H1 (cell line): ENCODE measurements at regions not wholly inside any gene's neighbourhood (a gene's known extent, or its start where the extent isn't known, plus 50 kb on each side); places are given as distances from the start of the nearest gene placed in this dataset.

Experiments used
- CTCF ChIA-PET: fragments of 300-600 bp; sonication (Branson Sonifier 250); formaldehyde crosslinking; loops from one replicate; lab custom pipeline; 2021; ENCODE audit not compliant: partially characterized antibody; lab: Charles Lee
- POLR2A ChIA-PET: fragments of 300-600 bp; sonication (Branson Sonifier 250); formaldehyde crosslinking; loops from one replicate; lab custom pipeline; 2021; ENCODE audit warnings: inconsistent platforms; ENCODE audit not compliant: partially characterized antibody; lab: Charles Lee
- DNase-seq, 2 experiments: peaks; one replicate each; pipeline versions ENCODE4 v3.0.0 to v3.0.0-alpha.2; 2010 to 2022; ENCODE audit warnings: low spot score in 2 of 2, low read depth in 1 of 2, mixed read lengths in 1 of 2
- FAIRE-seq: peaks from 2 replicates; lab custom pipeline; 2011; peaks lifted over from hg19 to GRCh38; lab: Jason Lieb, UNC
- H2AFZ ChIP-seq: 2 replicates; pipeline ENCODE4 v1.8.1; 2012; ENCODE audit warnings: low read length, inconsistent platforms
- H2AK5ac ChIP-seq: 2 replicates; pipeline ENCODE4 v1.6.1; 2013; ENCODE audit warnings: low read depth, low read length
- H2BK120ac ChIP-seq: replicated peaks from 2 replicates; pipeline ENCODE3; 2013; ENCODE audit warnings: low read depth, low read length, inconsistent platforms
- H2BK12ac ChIP-seq: 2 replicates; pipeline ENCODE4 v1.6.1; 2013; ENCODE audit warnings: low read depth, low read length
- H2BK15ac ChIP-seq: 2 replicates; pipeline ENCODE4 v1.6.1; 2013; ENCODE audit warnings: low read length
- H2BK20ac ChIP-seq: 2 replicates; pipeline ENCODE4 v1.6.1; 2013; ENCODE audit warnings: low read length
- H2BK5ac ChIP-seq: 2 replicates; pipeline ENCODE4 v1.6.1; 2013; ENCODE audit warnings: low read depth, low read length
- H3K14ac ChIP-seq: 2 replicates; pipeline ENCODE4 v1.6.1; 2013; ENCODE audit warnings: inconsistent platforms; ENCODE audit not compliant: insufficient read length
- H3K18ac ChIP-seq: 2 replicates; pipeline ENCODE4 v1.6.1; 2013; ENCODE audit warnings: low read length; ENCODE audit errors: extremely low read depth
- H3K23ac ChIP-seq: 2 replicates; pipeline ENCODE4 v1.6.1; 2013; ENCODE audit warnings: inconsistent platforms; ENCODE audit not compliant: insufficient read length
- H3K23me2 ChIP-seq: 2 replicates; pipeline ENCODE4 v1.6.1; 2013; ENCODE audit warnings: low read depth, low read length
- H3K27ac ChIP-seq: 2 replicates; pipeline ENCODE4 v1.6.1; 2011; ENCODE audit warnings: low read depth, low read length, inconsistent platforms
- H3K27me3 ChIP-seq, 4 experiments: replicated peaks in 1 of 4; 1 replicate in 1 of 4; 2 replicates in 3 of 4; pipeline versions ENCODE4 v1.6.1 to v1.8.1; 2011 to 2013; ENCODE audit warnings: low read length in 3 of 4, mild to moderate bottlenecking in 3 of 4, inconsistent platforms in 2 of 4, mixed read lengths in 2 of 4, moderate library complexity in 1 of 4; ENCODE audit not compliant: control insufficient read depth in 3 of 4, insufficient read depth in 3 of 4; ENCODE audit errors: extremely low read depth in 1 of 4
- H3K36me3 ChIP-seq, 4 experiments: 2 replicates each; pipeline versions ENCODE4 v1.6.1 to v1.8.1; 2011 to 2013; ENCODE audit warnings: mild to moderate bottlenecking in 4 of 4, low read length in 3 of 4, moderate library complexity in 2 of 4, control low read depth in 1 of 4, inconsistent platforms in 1 of 4; ENCODE audit not compliant: insufficient read depth in 4 of 4, control insufficient read depth in 2 of 4
- H3K4ac ChIP-seq: replicated peaks from 2 replicates; pipeline ENCODE3; 2013; ENCODE audit warnings: low read length, low read depth, mixed read lengths, inconsistent platforms; ENCODE audit not compliant: insufficient read length
- H3K4me1 ChIP-seq, 4 experiments: replicated peaks in 1 of 4; 1 replicate in 1 of 4; 2 replicates in 3 of 4; pipeline versions ENCODE4 v1.6.1 to v1.8.1; 2011 to 2013; ENCODE audit warnings: low read length in 3 of 4, inconsistent platforms in 2 of 4, mixed read lengths in 1 of 4; ENCODE audit not compliant: insufficient read depth in 4 of 4, control insufficient read depth in 3 of 4
- H3K4me2 ChIP-seq, 2 experiments: 2 replicates each; pipeline versions ENCODE4 v1.6.1 to v1.8.1; 2011 to 2013; ENCODE audit warnings: low read depth in 2 of 2, low read length in 2 of 2, control low read depth in 1 of 2, inconsistent platforms in 1 of 2, mild to moderate bottlenecking in 1 of 2; ENCODE audit not compliant: insufficient read depth in 1 of 2
- H3K4me3 ChIP-seq, 4 experiments: fragments of 200-600, 300-600 bp in 1 of 4; sonication (generic), shearing (Covaris generic), sonication (Bioruptor Twin) in 1 of 4; 2 replicates each; pipeline versions ENCODE4 v1.5.1 to v1.8.1; 2011 to 2016; ENCODE audit warnings: low read length in 4 of 4, low read depth in 3 of 4, control low read depth in 2 of 4, inconsistent platforms in 2 of 4, mild to moderate bottlenecking in 2 of 4, mixed read lengths in 1 of 4, moderate library complexity in 1 of 4; ENCODE audit not compliant: insufficient read depth in 2 of 4; ENCODE audit errors: extremely low read depth in 1 of 4
- H3K56ac ChIP-seq: replicated peaks from 2 replicates; pipeline ENCODE3; 2013; ENCODE audit warnings: low read depth, mild to moderate bottlenecking, mixed read lengths, low read length, inconsistent platforms; ENCODE audit not compliant: insufficient read length
- H3K79me1 ChIP-seq: 2 replicates; pipeline ENCODE4 v1.6.1; 2013; ENCODE audit warnings: low read depth, low read length, control low read depth
- H3K79me2 ChIP-seq, 2 experiments: 2 replicates each; pipeline versions ENCODE4 v1.6.1 to v1.8.1; 2012 to 2013; ENCODE audit warnings: low read length in 2 of 2, mild to moderate bottlenecking in 2 of 2, inconsistent platforms in 1 of 2; ENCODE audit not compliant: insufficient read depth in 2 of 2, control insufficient read depth in 1 of 2
- H3K9ac ChIP-seq, 4 experiments: replicated peaks in 1 of 4; 1 replicate in 1 of 4; 2 replicates in 3 of 4; pipeline versions ENCODE4 v1.6.1 to v1.8.1; 2011 to 2013; ENCODE audit warnings: low read depth in 3 of 4, low read length in 3 of 4, control low read depth in 2 of 4, mild to moderate bottlenecking in 2 of 4, moderate library complexity in 2 of 4, inconsistent platforms in 1 of 4; ENCODE audit errors: extremely low read depth in 1 of 4
- H3K9me3 ChIP-seq, 2 experiments: 2 replicates each; pipeline versions ENCODE4 v1.6.1 to v1.8.1; 2012 to 2013; ENCODE audit warnings: mild to moderate bottlenecking in 2 of 2, moderate library complexity in 2 of 2, control low read depth in 1 of 2, inconsistent platforms in 1 of 2, low read depth in 1 of 2, low read length in 1 of 2, mixed read lengths in 1 of 2; ENCODE audit not compliant: insufficient read depth in 2 of 2
- H4K20me1 ChIP-seq, 2 experiments: replicated peaks in 1 of 2; 2 replicates each; pipeline versions ENCODE3 to v1.8.1; 2011 to 2013; ENCODE audit warnings: inconsistent platforms in 2 of 2, low read length in 2 of 2, mild to moderate bottlenecking in 1 of 2; ENCODE audit not compliant: insufficient read depth in 2 of 2, control insufficient read depth in 1 of 2
- H4K5ac ChIP-seq: 2 replicates; pipeline ENCODE4 v1.6.1; 2013; ENCODE audit warnings: low read length, low read depth, mixed read lengths, inconsistent platforms; ENCODE audit not compliant: insufficient read length
- H4K8ac ChIP-seq: 2 replicates; pipeline ENCODE4 v1.8.0; 2013; ENCODE audit warnings: mild to moderate bottlenecking, moderate library complexity, low read length, inconsistent platforms; ENCODE audit not compliant: insufficient read depth; ENCODE audit errors: extremely low read depth
- H4K91ac ChIP-seq: replicated peaks from 2 replicates; pipeline ENCODE3; 2013; ENCODE audit warnings: low read length, mixed read lengths, inconsistent platforms; ENCODE audit not compliant: insufficient read length
- BCL11A ChIP-seq, 2 experiments: IDR thresholded peaks; one replicate each; pipeline ENCODE4 v1.6.1; 2011; ENCODE audit warnings: low read depth in 2 of 2, low read length in 2 of 2, mild to moderate bottlenecking in 2 of 2
- CBX5 ChIP-seq: fragments of 300-800, 300-1000 bp; sonication (generic); IDR thresholded peaks from 2 replicates; pipeline ENCODE4 v1.7.1; 2016; ENCODE audit warnings: antibody characterized with exemption, low read length, low read depth
- CTBP2 ChIP-seq: IDR thresholded peaks from 2 replicates; pipeline ENCODE4 v1.7.0; 2011; ENCODE audit warnings: borderline replicate concordance, mild to moderate bottlenecking, moderate library complexity, mixed read lengths, low read length; ENCODE audit not compliant: insufficient read depth, insufficient read length
- GABPA ChIP-seq: IDR thresholded peaks from 2 replicates; pipeline ENCODE4 v1.6.1; 2011; ENCODE audit warnings: mild to moderate bottlenecking, low read length, moderate library complexity, borderline replicate concordance; ENCODE audit not compliant: insufficient read depth
- JUN ChIP-seq: IDR thresholded peaks from 2 replicates; pipeline ENCODE4 v1.6.1; 2011; ENCODE audit warnings: low read depth, mild to moderate bottlenecking, improper control_type of control experiment, low read length
- JUND ChIP-seq: IDR thresholded peaks from 2 replicates; pipeline ENCODE4 v1.6.1; 2011; ENCODE audit warnings: mild to moderate bottlenecking, improper control_type of control experiment, low read length
- NRF1 ChIP-seq: IDR thresholded peaks from 2 replicates; pipeline ENCODE4 v1.6.1; 2011; ENCODE audit warnings: mild to moderate bottlenecking, low read depth, low read length, improper control_type of control experiment
- POLR2AphosphoS5 ChIP-seq: IDR thresholded peaks from 2 replicates; pipeline ENCODE4 v1.6.1; 2011; ENCODE audit warnings: low read depth, low read length
- POU5F1 ChIP-seq: IDR thresholded peaks from 2 replicates; pipeline ENCODE4 v1.6.1; 2011; ENCODE audit warnings: low read depth, mild to moderate bottlenecking, low read length, moderate library complexity
- TAF1 ChIP-seq: IDR thresholded peaks from 2 replicates; pipeline ENCODE4 v1.6.1; 2011; ENCODE audit warnings: mild to moderate bottlenecking, low read depth, low read length
- TBP ChIP-seq: IDR thresholded peaks from 2 replicates; pipeline ENCODE4 v1.6.1; 2011; ENCODE audit warnings: low read depth, low read length, improper control_type of control experiment
- WGBS, 2 experiments: shearing (Covaris generic) in 1 of 2; methylation state at CpG; one replicate each; pipeline versions ENCODE4 v1.1.6 to v1.1.7; 2013 to 2015; ENCODE audit warnings: low lambda C conversion rate in 2 of 2, mixed read lengths in 2 of 2, inconsistent platforms in 1 of 2, low coverage in 1 of 2, missing lambda C conversion rate in 1 of 2; ENCODE audit not compliant: insufficient replicate concordance in 2 of 2, insufficient coverage in 1 of 2, insufficient read length in 1 of 2; ENCODE audit errors: extremely low coverage in 1 of 2, missing lambda C conversion rate in 1 of 2; 5-methylcytosine and 5-hydroxymethylcytosine counted together
- TF ChIP-seq, protein P1 (sequence below): IDR thresholded peaks from 2 replicates; pipeline ENCODE4 v1.6.1; 2011; ENCODE audit warnings: low read depth, mild to moderate bottlenecking, low read length; ENCODE audit not compliant: insufficient read depth

DNA sequence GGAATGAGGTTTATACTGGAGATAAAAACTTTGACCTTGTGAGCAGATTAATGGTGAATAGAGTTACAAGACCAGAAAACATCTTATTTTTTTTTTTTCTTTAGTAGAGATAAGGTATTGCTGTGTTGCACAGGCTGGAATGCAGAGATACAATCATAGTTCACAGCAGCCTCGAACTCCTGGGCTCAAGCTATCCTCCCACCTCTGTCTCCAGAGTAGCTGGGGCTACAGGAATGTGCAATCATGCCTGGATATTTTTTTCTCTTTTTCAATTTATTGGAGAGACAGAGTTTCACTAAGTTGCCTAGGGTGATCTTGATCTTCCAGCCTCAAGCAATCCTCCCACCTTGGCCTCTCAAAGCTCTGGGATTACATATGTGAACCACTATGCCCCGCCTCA lies 2139.1 kb downstream of the PCDH9 start:
- Histone ChIP-seq H3K79me2 (no peaks in the 10 kb centered on the region), H4K20me1 (no peaks in the 10 kb centered on the region), H2BK15ac (no peak overlapping the region), H3K27me3 (peaks cover 0 to 1% (median 0%) of the 10 kb centered on the region in 4 experiments; a peak in 1 of 7 replicates), H3K4me3 (no peak overlapping the region), H3K9me3 (no peaks in the 10 kb centered on the region; a peak in 1 of 4 replicates), H2BK5ac (no peak overlapping the region), H3K36me3 (no peaks in the 10 kb centered on the region), H4K5ac (no peak overlapping the region), H3K56ac (no peak overlapping the region), H3K4me2 (no peak overlapping the region), H4K8ac (no peak overlapping the region), H2BK120ac (no peak overlapping the region), H3K4me1 (no peaks in the 10 kb centered on the region), H3K79me1 (no peaks in the 10 kb centered on the region), H3K23ac (no peak overlapping the region), H3K18ac (no peak overlapping the region), H3K27ac (no peak overlapping the region), H2BK12ac (no peak overlapping the region), H3K14ac (no peak overlapping the region), H3K23me2 (no peaks in the 10 kb centered on the region), H3K4ac (no peak overlapping the region), H4K91ac (no peak overlapping the region), H2AK5ac (no peak overlapping the region), H2BK20ac (no peak overlapping the region), H2AFZ (no peak overlapping the region), H3K9ac (no peak overlapping the region)
- CTCF ChIA-PET: no interaction called here
- no peak for FAIRE-seq
- TF ChIP-seq CBX5 (no peak), CTBP2 (no peak), GABPA (no peak), POU5F1 (no peak), JUND (no peak), TBP (no peak), BCL11A (IDR thresholded peaks at IDR 0.05; ENCODE audit: low read depth in 2 of 2, low read length in 2 of 2) (no peak), POLR2AphosphoS5 (no peak), TAF1 (no peak), NRF1 (no peak), JUN (no peak)
- TF ChIP-seq, protein P1, sequence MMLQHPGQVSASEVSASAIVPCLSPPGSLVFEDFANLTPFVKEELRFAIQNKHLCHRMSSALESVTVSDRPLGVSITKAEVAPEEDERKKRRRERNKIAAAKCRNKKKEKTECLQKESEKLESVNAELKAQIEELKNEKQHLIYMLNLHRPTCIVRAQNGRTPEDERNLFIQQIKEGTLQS: no peak
- WGBS, 2 experiments: 94% methylated on average over 2 of the region's 2 CpGs; no CpG with 5 or more reads in 1 of the 2 experiments
- POLR2A ChIA-PET: no interaction called here
- no peak for DNase-seq
